Iris pigment epithelial cell (primary cell): ENCODE measurements at regions not wholly inside any gene's neighbourhood (a gene's known extent, or its start where the extent isn't known, plus 50 kb on each side); places are given as distances from the start of the nearest gene placed in this dataset.
"Not testable (repeated sequence)": the region's sequence is repeated elsewhere in the genome, so short reads cannot be mapped to it uniquely, and the experiment has no call there.

ENCODE experiments used
- DNase-seq: peaks from one replicate; pipeline ENCODE4 v3.0.0-alpha.2; 2011; ENCODE audit warnings: low read depth

DNA sequence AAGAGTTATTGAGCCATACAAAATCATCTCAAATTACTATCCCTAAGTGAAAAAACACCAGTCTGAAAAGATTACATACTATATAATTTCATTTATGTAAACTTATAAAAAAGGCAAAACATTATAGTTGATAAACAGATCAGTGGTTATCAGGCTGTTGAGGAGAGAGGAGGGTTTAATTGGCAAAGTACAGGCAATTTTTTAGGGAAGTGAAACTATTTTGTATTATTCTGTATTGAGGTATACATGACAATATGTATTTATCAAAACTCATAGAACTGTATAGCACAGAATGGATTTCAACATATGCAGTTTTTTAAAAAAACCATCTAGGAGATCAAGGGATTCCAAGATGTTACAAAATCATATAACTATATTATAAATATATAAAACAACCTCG lies 403.7 kb downstream of the LTN1 start:
- DNase-seq, result no peak

DNA sequence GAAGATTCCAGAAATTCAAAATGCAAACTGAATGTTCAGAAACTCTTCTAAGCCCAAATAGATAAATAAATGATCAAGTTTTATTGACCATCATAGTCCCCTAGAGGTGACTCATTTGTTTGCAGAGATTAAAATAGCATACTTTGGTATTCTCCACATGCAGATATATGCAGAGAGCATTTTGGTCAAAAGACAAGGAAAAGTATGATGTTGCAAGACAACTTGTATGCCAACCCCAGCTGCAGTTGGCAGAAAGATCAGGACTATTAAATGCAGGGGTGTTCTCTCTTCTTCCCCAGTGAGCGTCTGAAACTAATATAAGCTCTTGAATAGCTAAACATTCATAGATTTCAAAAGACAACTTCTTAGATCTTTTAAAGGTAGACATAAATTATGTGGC lies 404.9 kb downstream of the LTN1 start:
- DNase-seq, result peak; percentile 7

DNA sequence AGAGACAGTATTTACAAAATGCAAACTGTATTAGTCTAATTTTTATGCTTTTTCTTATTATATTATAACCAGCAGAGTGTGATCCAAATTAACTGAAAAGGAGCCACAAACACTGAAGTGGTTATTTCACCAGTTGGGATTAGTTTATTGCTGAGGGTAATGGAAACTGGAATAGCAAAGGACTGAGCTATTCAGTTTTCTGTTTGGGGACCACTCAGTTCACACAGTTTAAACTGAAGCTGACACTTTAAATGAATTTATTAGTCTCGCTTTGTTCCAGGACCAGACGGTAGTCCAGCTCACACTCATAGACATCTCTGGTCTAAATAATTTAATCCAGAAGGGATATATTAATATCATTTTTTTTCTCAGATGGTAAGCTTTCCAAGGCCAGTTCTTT lies 410.7 kb downstream of the LTN1 start:
- DNase-seq, result no peak

DNA sequence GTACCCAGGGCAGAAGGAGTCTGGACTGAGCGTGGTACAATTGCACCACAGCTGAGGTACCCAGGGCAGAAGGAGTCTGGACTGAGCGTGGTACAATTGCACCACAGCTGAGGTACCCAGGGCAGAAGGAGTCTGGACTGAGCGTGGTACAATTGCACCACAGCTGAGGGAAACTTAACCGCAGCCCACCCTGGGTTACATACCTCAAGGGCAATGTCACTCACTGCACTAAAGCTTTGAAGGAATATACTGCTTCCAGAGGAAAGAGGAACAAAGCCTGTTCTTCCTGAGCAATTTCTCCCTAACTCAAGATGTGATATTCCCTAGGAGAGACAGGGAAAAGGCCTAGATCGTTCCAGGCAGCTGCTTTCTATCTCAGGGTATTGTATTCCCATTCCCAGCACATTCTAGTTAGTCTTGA lies 411.4 kb downstream of the LTN1 start:
- DNase-seq, result not testable (repeated sequence)

DNA sequence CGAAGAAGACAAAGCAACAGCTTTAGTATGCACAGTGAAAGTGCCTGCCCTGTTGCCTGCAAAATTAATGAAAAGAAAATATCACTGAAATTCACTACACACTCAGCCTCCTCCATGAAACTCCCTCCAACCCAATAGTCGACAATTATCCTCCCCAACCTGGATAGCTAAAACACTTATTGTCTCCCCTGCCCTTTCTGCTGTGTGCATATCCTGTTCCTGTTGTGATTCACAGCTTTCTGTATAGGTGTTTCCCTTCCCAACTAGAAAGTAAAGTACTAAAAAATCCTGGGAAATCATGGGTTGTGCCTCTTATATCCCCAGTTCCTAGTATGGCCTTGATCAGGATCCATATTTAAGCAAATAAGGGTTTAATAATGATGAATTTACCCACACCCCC lies 412.1 kb downstream of the LTN1 start:
- no peak for DNase-seq

DNA sequence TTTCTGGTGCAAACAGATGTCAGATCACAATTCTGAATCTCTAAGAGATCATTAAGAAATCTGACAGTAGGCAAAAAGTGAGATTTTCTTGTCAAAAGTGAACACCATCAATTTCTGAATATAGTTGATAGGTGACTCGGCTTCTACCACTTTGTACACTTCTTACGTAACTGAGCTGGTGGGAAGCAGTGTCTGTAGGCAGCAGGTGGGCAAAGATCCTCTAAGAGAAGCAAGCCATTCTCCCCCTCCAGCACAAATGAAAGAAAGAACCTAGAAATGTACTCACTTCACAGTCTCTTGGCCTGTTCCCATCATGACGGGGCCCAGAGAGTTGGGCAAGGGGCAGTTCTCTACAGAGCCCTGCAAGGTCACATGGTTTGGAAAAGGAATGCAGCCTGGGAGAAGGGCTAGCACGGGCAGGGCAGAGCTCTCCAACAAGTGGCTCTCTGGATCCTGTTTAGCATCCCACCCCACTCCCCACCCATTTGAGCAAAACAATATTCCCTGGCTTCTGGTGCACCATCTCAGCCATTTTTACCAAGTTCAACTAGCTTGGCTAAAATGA lies 412.6 kb downstream of the LTN1 start:
- DNase-seq, result no peak

DNA sequence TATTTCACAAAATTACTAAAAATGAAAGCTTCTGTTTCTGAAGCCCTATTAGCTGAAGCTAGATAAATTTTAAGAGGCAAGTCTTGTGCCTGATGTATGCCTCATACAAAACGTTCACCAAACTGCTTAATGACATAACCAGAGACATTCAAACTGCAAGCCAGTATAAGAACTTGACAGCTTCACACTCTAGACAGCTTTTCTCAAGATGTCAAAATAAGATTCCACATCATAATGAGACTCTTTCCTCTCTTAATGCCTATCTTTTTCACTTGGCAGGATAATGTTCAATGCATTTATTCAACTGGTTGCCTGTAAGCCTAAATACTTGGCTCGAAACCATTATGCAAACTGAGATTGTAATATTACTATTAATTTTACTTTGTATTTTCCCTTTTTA lies 424.0 kb downstream of the LTN1 start:
- no peak for DNase-seq

DNA sequence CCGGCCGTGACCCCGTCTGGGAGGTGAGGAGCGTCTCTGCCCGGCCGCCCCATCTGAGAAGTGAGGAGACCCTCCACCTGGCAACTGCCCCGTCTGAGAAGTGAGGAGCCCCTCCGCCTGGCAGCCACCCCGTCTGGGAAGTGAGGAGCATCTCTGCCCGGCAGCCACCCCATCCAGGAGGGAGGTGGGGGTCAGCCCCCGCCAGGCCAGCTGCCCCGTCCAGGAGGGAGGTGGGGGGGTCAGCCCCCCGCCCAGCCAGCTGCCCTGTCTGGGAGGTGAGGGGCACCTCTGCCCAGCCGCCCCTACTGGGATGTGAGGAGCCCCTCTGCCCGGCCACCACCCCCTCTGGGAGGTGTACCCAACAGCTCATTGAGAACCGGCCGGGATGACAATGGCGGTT lies 428.7 kb downstream of the LTN1 start:
- DNase-seq, result not testable (repeated sequence)

DNA sequence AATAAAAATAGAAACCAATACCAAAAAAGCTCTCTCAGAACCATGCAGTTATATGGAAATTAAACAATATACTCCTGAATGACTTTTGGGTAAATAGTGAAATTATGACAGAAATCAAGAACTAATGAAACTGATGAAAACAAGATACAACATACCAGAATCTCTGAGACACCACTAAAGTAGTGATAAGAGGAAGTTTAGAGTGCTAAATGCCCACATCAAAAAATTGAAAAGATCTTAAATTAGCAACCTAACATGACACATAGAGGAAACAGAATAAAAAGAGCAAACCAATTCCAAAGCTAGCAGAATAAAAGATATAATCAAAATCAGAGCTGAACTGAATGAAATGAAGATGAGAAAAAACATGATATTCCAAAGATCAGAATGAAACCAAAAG lies 430.9 kb downstream of the LTN1 start:
- DNase-seq, result no peak

DNA sequence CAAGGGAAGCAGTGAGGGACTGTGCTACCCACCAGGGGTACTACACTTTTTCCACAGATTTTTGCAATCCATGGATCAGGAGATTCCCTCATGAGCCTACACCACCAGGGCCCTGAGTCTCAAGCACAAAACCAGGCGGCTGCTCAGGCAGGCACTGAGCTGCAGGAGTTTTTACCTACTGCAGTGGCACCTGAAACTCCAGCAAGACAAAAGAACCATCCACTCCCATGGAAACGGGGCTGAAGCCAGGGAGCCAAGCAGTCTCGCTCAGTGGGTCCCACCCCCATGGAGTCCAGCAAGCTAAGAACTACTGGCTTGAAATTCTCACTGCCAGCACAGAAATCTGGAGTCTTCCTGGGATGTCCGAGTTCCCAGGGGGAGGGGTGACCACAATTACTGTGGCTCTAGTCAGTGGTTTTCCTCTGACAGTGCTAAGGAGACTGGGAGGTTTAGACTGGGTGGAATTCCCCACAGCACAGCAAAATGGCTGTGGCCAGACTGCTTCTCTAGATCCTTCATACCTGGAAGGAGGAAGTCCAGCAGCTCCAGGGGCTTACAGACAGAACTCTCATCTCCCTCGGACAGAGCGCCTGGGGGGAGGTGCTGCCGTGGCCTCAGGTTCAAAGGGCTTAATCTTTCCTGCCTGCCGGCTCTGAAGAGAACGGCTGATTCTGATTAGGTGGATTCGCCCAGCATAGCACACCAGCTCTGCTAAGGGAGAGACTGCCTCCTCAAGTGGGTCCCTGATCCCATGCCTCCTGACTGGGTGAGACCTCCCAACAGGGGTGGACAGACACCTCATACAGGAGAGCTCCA lies 437.8 kb downstream of the LTN1 start:
- DNase-seq, result peak; percentile 58

DNA sequence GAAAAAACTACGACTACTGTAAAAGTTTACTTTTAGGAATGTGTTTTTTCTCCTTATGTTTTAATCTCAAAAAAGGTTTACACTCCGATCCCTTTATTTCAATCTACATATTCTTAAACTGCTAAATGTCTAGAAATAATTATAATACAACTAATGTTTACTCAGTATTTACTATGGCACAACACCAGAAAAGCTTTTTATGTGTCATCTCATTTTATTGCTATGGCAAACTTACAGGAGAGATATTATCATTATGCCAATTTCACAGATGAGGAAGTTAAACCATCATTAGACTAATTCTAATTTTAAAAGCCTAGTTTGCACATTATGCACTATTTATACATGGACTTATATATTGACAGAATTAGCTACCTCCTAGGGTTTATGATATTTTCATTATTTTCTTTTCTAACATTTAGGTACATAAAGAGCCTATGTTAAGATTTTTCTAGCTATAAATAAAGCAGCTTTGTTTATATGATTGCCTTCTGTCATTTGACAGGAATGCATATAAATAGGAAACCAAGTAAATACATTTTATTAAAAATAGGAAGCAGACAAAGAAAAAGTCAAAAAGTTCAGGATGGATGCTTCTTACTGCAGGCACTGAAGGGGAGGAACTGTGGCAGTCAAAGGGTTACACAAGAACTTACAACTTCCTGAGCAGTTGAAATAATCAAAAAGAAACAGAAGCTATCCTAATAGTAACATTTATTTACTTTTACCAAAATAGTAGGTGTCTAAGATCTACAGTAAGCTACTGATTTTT lies 442.4 kb downstream of the LTN1 start:
- DNase-seq, result no peak

DNA sequence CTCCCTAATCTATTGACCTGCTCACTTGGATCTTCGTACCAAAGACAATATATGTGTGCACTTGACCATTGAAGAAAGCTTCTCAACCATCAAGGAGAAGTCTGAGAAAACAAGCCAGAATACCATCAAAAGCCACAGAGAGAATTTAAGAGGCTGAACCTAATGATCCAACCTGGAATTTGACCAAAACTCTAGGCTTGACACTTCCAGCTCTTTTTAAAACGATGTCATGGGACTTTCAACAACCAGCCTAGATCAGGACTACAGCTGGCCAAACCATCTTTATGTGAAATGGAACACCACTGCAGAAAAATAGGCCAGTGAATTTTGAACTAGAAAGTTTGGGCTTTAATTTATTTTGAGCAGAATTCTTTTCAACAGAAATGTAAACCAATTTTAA lies 444.4 kb downstream of the LTN1 start:
- no peak for DNase-seq

DNA sequence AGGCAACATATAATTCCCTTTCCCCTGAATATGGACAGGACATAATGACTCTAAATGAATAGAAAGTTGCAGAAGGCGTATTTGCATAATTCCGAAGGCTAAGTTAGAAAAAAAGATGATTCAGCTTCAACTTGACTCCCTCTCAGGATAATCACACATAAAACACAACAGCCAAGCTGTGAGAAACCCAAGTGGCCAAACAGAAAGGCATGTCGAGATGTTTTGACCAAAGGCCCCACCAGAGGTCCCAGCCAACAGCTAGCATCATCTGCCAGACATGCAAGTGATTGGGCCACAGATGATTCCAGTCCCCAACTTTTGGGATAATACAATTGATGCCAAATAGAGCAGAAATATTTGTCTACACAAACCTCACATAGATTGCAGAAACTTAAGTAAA lies 444.9 kb downstream of the LTN1 start:
- DNase-seq, result no peak

DNA sequence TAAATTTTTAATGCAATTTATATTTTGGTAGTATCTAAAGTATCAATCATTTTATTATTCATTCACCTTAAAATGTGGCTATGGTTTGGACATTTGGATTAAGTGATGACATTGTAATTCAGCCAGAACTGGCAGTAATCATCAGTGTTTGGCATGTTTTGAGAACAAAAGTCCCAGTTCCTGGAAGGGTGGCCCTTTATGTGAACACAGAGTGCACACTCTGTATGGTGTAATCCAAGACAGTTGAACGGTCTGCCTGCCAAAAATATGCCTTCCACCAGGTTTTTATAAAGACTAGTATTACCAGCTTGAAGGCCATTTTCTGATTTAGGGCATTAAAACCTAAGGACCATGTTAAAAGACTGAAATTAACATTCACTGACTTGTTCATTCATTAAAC lies 448.7 kb downstream of the LTN1 start:
- DNase-seq, result no peak

DNA sequence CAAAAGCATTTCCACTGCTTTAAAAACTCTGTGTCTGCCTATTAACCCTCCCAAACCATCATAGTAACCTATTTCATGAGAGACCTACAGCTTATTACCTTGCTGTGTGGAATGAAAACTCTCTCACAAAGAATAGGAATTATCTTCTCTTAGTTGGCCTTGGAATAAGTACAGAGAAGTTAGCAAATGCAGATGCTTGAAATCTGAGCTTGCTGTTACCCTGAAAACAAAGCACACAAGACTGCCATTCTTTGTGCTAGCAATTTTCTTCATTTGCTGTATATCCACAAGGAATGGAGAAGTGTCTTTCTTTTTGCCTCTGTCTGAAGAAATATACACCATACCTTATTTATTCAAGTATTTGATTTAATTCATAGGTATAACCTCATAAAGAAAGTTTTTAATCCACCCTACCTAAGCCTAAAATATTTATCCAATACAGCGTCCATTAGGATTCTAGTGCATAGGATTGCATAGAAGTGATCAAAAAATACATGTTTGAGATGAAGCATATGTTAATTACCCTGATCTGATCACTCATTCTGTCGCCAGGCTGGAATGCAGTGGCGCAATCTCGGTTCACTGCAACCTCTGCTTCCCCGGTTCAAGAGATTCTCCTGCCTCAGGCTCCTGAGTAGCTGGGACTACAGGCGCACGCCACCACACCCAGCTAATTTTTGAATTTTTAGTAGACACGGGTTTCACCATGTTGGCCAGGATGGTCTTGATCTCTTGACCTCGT lies 451.1 kb downstream of the LTN1 start:
- no peak for DNase-seq

DNA sequence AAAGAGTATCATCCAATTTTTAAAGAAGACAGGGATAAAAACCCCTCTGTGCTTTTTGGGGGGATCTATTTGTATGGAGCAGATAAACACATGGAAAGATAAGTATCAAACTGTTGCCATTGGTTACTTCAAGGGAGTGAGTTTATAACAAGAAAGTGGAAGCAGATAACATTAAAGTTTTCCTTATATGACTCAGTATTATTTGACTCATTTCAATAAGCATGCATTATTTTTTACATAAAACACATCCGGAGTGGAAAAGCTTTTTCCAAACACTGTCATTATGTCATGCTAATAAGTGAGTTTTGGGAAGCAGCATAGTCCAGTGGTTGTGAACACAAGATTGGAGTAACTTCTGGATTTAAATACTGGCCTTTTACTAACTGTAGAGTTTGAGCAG lies 452.2 kb downstream of the LTN1 start:
- peak; percentile 53 for DNase-seq

DNA sequence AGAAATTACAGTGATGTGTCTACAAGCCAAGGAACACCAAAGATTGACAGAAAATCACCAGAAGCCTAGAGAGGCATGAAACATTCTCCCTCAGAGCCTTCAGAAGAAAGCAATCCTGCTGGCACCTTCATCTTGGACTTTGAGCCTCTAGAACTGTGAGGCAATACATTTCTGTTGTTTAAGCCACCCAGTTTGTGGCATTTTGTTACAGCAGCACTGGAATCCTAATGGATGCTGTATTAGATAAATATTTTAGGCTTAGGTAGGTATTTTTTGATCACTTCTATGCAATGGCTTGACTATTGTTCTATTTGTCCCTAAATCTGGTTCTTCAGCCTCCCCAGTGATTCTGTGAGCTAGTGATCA lies 453.1 kb downstream of the LTN1 start:
- DNase-seq, result no peak

DNA sequence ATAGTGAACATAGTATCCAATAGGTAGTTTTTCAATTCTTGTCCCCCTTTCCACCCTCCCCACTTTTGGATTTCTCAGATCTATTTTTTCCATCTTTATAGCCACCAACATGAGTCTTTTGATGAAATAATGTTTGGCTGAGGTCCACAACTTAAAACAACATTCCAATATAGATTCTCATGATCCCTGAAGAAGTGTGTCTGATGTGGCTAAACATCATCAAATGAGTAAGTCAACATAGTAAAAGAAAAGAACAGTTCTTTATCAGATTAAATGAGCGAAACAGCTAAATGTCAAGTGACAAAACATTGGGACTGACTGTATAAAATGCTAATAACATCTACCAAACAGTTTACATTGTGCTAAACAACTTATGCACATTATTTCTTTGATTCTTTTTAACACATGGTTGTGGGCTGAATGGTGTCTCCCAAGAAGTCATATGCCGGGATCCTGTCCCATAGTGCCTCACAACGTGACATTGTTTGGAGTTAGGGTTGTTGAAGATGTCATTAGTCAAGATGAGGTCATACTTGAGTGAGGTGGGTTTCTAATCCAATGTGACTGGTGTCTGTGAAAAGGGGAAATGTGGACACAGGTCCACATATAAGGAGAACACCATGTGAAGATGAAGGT lies 453.6 kb downstream of the LTN1 start:
- peak; percentile 84 for DNase-seq

DNA sequence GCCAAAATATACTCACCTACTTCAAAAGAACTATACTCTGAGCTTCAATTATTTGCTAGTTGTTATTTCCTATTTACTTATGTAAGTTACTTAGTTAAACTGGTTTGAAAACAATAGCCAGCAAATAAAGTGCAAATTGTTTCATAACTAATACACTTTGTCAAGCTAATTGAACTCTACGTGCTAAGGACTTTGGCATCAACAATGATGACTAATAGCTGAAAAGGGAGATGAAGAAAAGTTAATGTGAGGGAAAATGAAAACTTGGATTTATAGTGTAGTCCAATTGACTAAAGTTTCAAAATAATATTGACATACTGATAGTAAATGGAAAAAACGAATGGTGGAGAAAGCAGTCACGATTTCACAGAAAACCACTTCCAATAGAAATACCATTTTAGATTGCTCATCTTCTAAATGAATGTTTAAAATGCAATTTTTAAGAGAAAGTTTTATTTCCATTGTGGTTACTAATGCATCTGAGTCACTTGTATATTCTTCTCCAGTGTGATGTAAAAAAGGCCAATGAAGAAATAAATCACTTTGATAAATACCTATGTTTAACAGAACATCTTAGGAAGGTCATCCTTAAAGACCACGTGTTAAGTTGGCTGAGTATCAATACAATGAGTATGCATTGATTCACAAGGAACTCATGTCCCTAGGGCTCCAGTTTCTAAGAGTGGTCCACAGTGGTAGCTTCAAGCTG lies 455.2 kb downstream of the LTN1 start:
- DNase-seq, result peak; percentile 85

DNA sequence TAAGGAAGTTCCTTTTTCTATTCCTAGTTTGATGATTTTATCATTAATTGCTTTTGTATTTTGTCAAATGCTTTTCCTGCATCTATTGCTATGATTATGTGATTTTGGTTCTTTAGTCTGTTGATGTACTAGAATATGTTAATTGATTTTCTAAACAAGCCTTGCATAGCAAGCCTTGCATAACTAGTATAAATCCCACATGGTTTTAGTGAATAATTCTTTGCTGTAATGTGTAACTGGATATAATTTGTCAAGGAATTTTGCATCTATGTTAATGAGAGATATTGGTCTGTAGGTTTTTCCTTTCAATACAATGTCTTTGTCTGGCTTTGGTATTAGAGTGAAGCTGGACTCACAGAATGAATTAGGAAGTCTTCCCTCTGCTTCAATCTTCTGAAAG lies 460.2 kb downstream of the LTN1 start:
- no peak for DNase-seq

DNA sequence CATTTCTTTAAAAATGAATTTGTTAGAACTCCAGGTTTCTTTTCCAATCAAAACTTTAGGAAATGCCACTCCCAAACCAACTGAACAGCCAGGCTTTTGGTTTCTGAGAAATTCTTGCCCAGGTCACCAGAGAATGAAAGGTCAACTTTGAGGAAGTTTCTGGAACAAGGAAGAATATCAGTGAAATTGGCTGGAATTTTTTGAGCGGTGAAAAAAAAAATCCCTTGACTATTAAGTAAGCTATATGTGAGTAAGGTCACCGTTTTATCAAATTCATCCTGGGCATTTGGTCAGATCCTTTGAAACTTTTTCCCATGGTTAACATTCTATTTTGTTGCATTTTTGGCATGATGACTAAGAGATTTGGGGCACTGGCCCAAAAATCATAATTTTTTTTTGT lies 469.3 kb downstream of the LTN1 start:
- no peak for DNase-seq
